Fibroblast of villous mesenchyme (primary cell): ENCODE measurements at regions not wholly inside any gene's neighbourhood (a gene's known extent, or its start where the extent isn't known, plus 50 kb on each side); places are given as distances from the start of the nearest gene placed in this dataset.

Experiments
- DNase-seq: peaks from one replicate; pipeline ENCODE4 v3.0.0-alpha.2; 2010; ENCODE audit warnings: low read depth
- H3K4me3 ChIP-seq: 2 replicates; pipeline ENCODE4 v1.5.1; 2011; ENCODE audit warnings: low read depth, mild to moderate bottlenecking, low read length
- TF ChIP-seq, protein P1 (sequence below): IDR thresholded peaks from 2 replicates; pipeline ENCODE4 v1.5.1; 2012; ENCODE audit warnings: low read depth, mild to moderate bottlenecking, low read length; ENCODE audit not compliant: insufficient read depth

- H3K4me3 ChIP-seq = no peak overlapping the region
- TF ChIP-seq, protein P1, sequence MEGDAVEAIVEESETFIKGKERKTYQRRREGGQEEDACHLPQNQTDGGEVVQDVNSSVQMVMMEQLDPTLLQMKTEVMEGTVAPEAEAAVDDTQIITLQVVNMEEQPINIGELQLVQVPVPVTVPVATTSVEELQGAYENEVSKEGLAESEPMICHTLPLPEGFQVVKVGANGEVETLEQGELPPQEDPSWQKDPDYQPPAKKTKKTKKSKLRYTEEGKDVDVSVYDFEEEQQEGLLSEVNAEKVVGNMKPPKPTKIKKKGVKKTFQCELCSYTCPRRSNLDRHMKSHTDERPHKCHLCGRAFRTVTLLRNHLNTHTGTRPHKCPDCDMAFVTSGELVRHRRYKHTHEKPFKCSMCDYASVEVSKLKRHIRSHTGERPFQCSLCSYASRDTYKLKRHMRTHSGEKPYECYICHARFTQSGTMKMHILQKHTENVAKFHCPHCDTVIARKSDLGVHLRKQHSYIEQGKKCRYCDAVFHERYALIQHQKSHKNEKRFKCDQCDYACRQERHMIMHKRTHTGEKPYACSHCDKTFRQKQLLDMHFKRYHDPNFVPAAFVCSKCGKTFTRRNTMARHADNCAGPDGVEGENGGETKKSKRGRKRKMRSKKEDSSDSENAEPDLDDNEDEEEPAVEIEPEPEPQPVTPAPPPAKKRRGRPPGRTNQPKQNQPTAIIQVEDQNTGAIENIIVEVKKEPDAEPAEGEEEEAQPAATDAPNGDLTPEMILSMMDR = peak; percentile 51
- peak; percentile 11 for DNase-seq
These were observed 169.1 kb downstream of the CAAP1 start for GRCh38 chr9:26723486-26723885.

- TF ChIP-seq, protein P1 = no peak
- DNase-seq = no peak
- H3K4me3 ChIP-seq = no peak overlapping the region
These were observed 169.8 kb downstream of the CAAP1 start for GRCh38 chr9:26722755-26723154.

DNA sequence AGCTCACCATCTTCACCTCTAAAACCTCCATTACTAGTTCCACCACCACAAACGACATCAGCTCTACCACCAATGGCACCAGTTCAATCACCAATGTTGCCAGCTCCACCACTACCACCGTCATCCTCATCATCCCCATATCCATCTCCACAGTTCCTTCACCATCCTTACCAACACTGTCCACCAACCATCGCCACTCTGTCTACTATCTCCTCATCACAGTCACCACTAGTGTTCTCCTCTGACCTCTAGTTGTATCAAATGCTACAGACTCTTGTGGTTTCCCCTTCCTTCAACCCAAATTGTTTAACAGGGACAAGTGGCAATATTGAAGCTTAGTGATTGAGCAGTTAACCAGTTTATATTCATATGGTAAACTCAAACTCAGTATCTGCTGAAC, 182.6 kb downstream of the CAAP1 start:
- no peak overlapping the region for H3K4me3 ChIP-seq
- TF ChIP-seq, protein P1 = no peak
- DNase-seq = no peak

- TF ChIP-seq, protein P1 = no peak
- DNase-seq = no peak
- no peak overlapping the region for H3K4me3 ChIP-seq
These were observed 186.4 kb downstream of the CAAP1 start for GRCh38 chr9:26706223-26706622.

DNA sequence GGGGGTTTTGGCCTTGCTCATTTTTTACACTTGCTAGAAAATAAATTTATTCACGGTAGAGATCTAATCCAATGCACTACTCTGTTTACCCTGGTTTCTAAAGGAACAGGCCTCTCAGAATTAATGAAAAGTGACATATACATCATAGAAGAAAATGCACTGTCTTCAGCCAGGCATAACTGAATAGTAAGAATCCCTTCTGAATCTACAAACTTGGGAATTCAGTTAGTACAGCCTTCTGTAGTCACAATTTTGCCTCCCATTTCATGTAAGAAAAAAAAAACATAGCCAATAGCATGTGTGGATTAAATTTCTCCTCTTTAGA, 197.3 kb downstream of the CAAP1 start:
- TF ChIP-seq, protein P1 = no peak
- DNase-seq = no peak
- H3K4me3 ChIP-seq = no peak overlapping the region

DNA sequence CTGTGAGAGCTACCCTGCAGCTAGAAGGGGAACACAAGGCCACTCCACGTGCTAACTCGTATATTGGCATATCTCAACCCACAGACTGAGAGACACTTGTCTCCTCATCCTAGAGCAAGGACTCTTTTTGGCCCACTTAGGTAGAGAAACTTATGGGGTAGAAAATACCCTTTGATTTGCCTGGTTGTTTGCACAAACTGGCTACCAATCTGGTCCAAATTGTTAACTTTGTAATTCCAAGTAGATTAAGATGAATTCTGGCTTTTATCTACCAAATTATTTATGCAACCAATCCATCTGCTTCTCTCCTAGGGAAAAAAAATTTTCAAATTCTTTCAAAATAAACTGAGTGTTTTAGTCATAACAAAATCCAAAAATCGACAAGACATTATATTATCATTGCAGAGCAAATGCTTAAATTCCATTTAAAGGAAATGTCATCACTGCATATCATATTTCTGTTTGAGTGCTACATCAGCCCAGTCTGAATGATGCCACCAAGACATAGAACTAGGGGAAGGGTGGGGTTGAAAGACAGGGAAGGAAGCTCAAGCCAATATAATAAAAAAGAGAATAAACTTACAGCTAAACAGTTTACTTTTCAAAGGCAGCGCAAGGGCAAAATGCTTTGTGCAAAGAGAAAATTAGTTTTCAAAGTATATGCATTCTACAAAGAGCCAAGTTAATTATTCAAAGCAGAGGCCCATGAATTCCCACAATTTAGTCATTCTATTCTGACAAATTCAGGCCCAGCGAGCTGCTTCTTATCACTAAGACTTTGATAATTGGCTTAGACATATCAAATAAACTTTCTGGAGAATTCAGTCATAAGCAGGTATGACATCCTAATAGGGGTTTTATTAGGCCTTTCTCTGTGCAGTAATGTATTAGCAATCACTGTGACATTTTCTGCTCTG, 198.0 kb downstream of the CAAP1 start:
- TF ChIP-seq, protein P1 = no peak
- DNase-seq = no peak
- H3K4me3 ChIP-seq = no peak overlapping the region

- TF ChIP-seq, protein P1 = no peak
- H3K4me3 ChIP-seq = no peak overlapping the region
- no peak for DNase-seq
These were observed 203.6 kb downstream of the CAAP1 start for GRCh38 chr9:26689041-26689440.
